ENCODE measurements at regions not wholly inside any gene's neighbourhood (a gene's known extent, or its start where the extent isn't known, plus 50 kb on each side); places are given as distances from the start of the nearest gene placed in this dataset.
A peak's percentile ranks its signal among the peaks of the same experiment; 100 is the strongest.
"Not testable (repeated sequence)": the region's sequence is repeated elsewhere in the genome, so short reads cannot be mapped to it uniquely, and the experiment has no call there.

GRCh38 chr10:114732931-114733330 is 74.9 kb upstream of the ABLIM1 start:
- DNase-seq, result no peak

DNA sequence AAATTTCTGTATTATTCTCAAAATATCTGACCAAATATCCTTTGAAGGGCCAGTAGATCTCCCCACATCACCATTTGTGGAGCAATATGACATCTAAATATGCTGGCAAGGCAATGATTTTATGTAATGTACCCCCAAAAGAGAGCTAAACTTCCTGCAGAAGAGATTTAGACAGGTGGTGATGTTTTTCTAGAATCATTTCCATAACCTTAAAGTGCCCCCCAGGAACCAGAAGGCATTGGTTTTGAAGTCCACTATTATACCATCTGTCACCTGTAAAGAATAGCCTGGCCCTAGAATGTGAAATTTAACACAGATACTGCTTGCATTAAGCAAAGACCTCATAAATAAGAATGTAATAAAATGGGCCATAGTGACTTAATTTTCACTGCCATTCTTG is 77.9 kb upstream of the ABLIM1 start:
- no peak for DNase-seq

- no peak for DNase-seq
Observed at GRCh38 chr10:114743521-114744231, 77.9 kb upstream of the FHIP2A start.

GRCh38 chr10:114746531-114746930 is 75.0 kb upstream of the FHIP2A start:
- no peak for DNase-seq

DNA sequence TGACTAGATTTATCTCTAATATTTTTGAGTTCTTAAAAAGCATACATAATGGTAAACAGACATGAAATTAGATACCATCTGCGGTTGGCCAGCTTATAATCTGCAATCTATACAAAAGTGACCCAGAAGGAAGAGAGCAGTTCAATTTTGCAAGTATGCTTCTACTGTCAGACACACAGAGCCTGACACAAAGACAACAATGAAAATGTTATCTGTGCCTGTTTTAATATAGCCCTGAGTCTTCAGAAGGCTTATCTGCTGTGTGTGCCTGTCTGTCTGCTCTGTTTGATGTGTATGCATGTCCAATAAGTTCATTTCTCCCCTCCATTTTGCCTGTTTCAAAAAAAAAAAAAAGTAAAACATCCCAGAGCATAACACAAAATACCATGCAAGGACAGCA is 73.3 kb upstream of the FHIP2A start:
- DNase-seq, result no peak

GRCh38 chr10:114749014-114749413 is 72.6 kb upstream of the FHIP2A start:
- no peak for DNase-seq

DNA sequence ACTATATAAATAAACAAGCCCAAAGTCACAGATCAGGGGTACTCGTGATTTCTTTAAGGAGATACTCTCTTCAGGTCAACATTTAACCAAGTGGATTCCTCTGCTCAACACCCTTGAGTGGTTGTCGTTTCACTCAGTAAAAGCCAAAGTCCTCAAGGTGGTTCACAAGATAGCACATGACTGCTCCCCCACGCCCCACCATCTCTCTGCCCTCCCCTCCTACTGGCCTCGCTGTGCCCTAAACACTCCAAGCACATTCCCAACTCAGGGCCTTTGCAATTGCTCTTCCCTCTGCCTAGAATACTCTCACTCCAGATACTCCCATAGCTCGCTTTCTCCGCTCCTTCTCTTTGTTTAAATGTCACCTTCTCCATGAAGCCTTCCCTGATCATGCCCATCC is 72.1 kb upstream of the FHIP2A start:
- DNase-seq, result no peak

DNA sequence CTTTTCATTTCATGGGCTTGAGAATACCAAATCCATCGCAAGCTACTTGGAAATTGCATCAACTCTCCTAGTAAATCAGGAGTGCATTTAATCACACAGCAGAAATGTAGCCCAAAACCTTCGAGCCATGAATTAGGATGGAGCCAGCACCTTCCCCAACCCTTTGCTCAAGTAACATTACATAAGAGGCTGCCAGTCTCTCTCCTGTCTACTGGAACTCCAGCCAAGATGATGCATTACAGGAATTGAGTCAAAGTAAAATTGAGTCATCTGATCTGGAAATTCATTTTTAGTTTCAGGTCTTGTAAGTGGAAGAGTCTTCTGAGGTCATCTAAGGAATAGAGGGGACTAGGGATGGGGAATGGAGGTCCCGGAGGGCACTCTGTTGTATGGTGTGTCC is 69.7 kb upstream of the FHIP2A start:
- peak; percentile 70 for DNase-seq

DNA sequence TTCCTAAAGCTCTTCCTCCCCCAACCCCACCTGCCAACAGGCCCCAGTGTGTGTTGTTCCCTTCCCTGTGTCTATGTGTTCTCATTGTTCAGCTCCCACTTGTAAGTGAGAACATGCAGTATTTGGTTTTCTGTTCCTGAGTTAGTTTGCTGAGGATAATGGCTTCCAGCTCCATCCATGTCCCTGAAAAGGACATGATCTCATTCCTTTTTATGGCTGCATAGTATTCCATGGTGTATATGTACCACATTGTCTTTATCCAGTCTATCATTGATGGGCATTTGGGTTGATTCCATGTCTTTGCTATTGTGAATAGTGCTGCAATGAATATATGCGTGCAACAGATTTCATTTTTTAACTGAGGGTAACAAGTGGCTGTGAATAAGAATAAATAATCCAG is 69.0 kb upstream of the FHIP2A start:
- not testable (repeated sequence) for DNase-seq

GRCh38 chr10:114753126-114753525 is 68.5 kb upstream of the FHIP2A start:
- peak; percentile 69 for DNase-seq

DNA sequence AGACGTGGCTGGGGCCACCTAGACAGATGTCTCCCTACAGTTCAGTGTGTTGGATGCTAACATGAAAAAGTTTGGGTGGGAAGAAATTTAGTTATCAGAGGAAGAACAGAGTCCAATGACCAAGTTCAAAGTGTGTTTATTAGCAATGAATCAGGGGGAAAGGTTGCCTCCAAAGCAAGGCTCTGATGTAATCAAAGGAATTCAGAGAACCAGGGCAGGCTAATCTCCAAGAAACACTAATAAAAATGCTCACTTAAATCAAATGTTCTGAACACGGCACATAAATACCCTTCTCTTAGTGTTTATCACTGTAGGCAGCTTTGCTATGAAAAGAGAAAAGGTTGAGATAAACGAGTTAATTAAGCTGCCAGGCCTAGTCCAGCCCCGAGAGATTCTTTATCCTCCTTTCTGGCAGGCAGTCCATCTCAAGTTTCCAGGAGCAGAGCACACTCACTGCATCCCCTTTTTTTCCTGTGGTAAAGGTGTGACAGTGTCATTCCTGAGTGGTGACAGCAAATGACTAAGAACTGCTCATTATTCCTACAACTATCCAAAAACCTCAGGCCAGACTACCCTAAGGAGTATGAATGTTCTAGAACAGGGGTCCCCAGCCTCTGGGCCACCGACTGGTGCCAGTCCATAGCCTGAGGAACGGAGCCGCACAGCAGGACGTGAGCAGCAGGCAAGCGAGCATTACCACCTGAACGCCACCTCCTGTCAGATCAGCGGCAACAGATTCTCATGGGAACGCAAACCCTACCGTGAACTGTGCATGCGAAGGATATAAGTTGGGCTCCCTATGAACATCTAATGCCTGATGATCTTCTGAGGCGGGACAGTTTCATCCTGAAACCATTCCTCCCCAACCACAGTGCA is 66.9 kb upstream of the FHIP2A start:
- peak; percentile 57 for DNase-seq

GRCh38 chr10:114755537-114755936 is 66.0 kb upstream of the FHIP2A start:
- no peak for DNase-seq

DNA sequence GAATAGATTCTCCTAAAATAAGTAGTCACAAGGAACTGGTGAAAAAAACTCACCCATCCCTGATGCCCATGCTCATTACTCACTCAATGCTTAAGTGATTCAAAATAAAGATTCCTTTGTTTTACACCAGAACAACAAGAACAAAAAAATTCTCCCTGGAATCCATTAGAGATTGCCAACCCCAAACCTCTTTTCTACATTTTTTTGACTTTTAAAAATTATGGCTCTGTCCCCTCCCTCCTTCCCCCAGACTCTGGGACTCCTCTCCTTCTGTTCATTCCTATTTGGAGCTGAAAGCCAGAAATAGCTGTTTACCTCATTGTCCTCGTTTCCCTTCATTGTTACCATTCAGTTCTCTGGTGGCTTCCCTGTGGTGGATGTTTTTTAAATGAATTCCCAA is 63.2 kb upstream of the FHIP2A start:
- no peak for DNase-seq

GRCh38 chr10:114761205-114762193 is 60.1 kb upstream of the FHIP2A start:
- no peak for DNase-seq

- DNase-seq, result no peak
Observed at GRCh38 chr10:114762811-114763210, 58.8 kb upstream of the FHIP2A start.

DNA sequence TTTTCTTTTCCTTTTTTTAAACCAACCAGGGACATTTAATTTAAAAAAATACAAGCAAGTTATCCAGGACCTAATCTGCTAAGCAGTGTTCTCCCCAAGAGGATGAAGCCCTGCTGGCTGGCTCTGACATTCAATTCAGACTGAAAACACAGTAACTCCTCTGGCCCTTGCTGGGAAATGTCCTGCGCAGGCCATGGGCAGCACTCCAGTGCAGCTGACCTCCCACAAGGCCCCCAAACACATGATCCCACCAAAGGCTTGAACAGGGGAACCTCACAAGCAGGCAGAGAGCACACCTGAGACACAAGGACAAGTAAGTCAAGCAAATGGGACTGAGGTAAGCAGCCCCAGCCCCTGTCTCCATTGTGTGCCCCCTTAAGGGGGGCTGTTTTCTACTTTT is 56.9 kb upstream of the FHIP2A start:
- DNase-seq, result no peak

DNA sequence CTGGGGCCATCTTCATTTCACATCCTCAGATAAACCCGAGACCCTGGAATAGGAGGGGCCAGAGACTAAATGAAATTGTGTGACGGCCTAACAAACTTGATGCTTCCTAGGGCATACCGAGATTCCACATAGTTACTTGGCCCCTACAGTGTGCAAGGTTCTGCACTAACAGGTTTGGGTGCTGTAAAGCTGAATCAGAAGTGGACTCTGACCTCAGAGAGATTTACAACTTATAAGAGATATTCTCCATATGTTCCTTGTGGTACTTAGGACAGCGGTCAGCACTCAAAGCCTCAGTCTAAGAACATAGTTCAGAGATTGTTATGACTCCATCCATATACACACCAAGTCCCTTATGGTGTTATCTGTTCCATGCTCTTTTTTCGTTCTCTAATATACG is 55.1 kb upstream of the FHIP2A start:
- DNase-seq, result no peak

GRCh38 chr10:114767101-114767985 is 54.2 kb upstream of the FHIP2A start:
- peak; percentile 68 for DNase-seq

DNA sequence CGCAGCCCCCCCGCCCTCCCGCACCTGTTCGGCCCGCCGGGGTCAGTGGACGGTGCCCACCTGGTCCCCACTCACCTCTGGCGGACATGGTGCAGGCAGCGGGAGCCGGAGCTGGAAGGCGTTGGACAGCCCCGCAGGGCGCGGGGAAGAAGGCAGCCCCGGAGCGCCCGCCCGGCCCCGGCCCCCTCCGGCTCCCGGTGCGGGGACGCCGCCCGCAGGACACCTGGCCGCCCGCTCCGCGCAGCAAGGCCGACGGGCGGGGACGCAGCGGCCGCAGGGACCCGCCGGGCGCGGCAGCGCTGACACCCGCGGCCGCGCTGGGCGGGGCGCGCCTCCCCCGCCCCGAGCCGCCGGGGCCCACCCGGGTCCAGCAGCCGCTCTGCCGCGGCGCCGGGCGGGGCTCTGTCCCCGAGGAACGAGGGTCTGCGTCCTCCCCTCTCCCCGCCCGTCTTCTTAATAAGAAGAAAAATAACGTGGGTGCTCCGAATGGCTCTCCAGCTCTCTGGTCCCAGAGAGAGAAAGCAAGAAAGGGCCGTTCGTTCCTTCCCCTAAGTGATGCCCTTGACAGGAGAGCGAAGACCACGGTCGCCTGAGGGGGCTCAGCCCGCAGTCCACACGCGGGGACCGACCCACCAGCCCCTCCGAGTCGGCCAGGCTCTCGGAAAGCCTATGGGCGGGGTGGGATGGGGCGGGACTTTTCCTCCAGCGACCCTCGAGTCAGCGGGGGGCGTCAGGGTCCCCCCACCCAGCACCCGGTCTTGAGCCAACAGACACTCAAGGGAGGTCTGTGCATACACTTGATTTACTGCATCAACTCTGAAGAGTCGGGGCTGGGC is 53.4 kb upstream of the FHIP2A start:
- DNase-seq, result no peak

- DNase-seq, result no peak
Observed at GRCh38 chr10:114770009-114770408, 51.6 kb upstream of the FHIP2A start.

DNA sequence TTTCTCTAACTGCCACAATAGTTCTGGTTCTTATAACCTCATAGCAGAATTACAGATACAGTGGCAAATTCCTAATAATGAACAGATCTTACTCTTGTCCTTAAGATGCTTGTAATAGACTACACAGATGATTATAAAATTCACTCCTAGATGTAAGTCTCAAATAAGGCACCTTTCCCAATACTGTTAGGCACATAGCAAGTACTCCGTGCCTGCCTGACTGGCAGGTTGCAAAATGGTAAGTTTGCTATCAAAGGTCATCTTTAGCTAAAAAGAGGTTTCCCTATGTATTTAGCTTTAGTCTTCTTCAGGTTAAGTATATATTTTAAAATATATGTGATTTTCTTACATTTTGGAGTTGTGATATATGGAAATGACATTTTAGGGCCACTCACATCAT is 50.4 kb upstream of the FHIP2A start:
- DNase-seq, result no peak

All from fibroblast of skin of abdomen (primary cell).